ENCODE measurements at regions not wholly inside any gene's neighbourhood (a gene's known extent, or its start where the extent isn't known, plus 50 kb on each side); places are given as distances from the start of the nearest gene placed in this dataset.

GRCh38 chr6:93562582-93562981 is 143.2 kb upstream of the EPHA7 start:
- no peak for TF ChIP-seq CTCF (IDR thresholded peaks at IDR 0.05)
- no peak for TF ChIP-seq POLR2A (IDR thresholded peaks at IDR 0.05)

Data from adrenal gland (tissue), 5 donors.